ENCODE measurements at regions not wholly inside any gene's neighbourhood (a gene's known extent, or its start where the extent isn't known, plus 50 kb on each side); places are given as distances from the start of the nearest gene placed in this dataset.

- no peak for DNase-seq (ENCODE audit: low read depth)
These were observed 50.6 kb upstream of the SLC45A1 start for GRCh38 chr1:8267307-8267706.

GRCh38 chr1:8266436-8267165, 51.3 kb upstream of the SLC45A1 start:
- DNase-seq (ENCODE audit: low read depth) = no peak

GRCh38 chr1:8263791-8264190, 54.1 kb upstream of the SLC45A1 start:
- DNase-seq (ENCODE audit: low read depth) = no peak

- no peak for DNase-seq (ENCODE audit: low read depth)
These were observed 56.5 kb upstream of the SLC45A1 start for GRCh38 chr1:8261398-8261762.

- no peak for DNase-seq (ENCODE audit: low read depth)
These were observed 58.2 kb upstream of the SLC45A1 start for GRCh38 chr1:8259498-8260290.

GRCh38 chr1:8257621-8258020, 60.3 kb upstream of the SLC45A1 start:
- DNase-seq (ENCODE audit: low read depth) = no peak

GRCh38 chr1:8256321-8256720, 61.6 kb upstream of the SLC45A1 start:
- no peak for DNase-seq (ENCODE audit: low read depth)

GRCh38 chr1:8255712-8256111, 62.2 kb upstream of the SLC45A1 start:
- DNase-seq (ENCODE audit: low read depth) = no peak

GRCh38 chr1:8252266-8252951, 65.5 kb upstream of the SLC45A1 start:
- DNase-seq (ENCODE audit: low read depth) = no peak

GRCh38 chr1:8251635-8252034, 66.3 kb upstream of the SLC45A1 start:
- no peak for DNase-seq (ENCODE audit: low read depth)

GRCh38 chr1:8249838-8250237, 68.1 kb upstream of the SLC45A1 start:
- no peak for DNase-seq (ENCODE audit: low read depth)

GRCh38 chr1:8247811-8248436, 70.0 kb upstream of the SLC45A1 start:
- DNase-seq (ENCODE audit: low read depth) = no peak

- DNase-seq (ENCODE audit: low read depth) = no peak
These were observed 73.6 kb upstream of the SLC45A1 start for GRCh38 chr1:8244304-8244703.

GRCh38 chr1:8242498-8242897, 75.4 kb upstream of the SLC45A1 start:
- DNase-seq (ENCODE audit: low read depth) = no peak

- DNase-seq (ENCODE audit: low read depth) = no peak
These were observed 76.4 kb upstream of the SLC45A1 start for GRCh38 chr1:8241417-8242014.

GRCh38 chr1:8239306-8240023, 78.4 kb upstream of the SLC45A1 start:
- DNase-seq (ENCODE audit: low read depth) = no peak

- no peak for DNase-seq (ENCODE audit: low read depth)
These were observed 78.9 kb upstream of the SLC45A1 start for GRCh38 chr1:8239039-8239305.

- no peak for DNase-seq (ENCODE audit: low read depth)
These were observed 79.5 kb upstream of the SLC45A1 start for GRCh38 chr1:8238141-8239038.

- no peak for DNase-seq (ENCODE audit: low read depth)
These were observed 85.7 kb upstream of the SLC45A1 start for GRCh38 chr1:8232036-8232757.

GRCh38 chr1:8230292-8230621, 87.7 kb upstream of the SLC45A1 start:
- DNase-seq (ENCODE audit: low read depth) = no peak
